ENCODE measurements at regions not wholly inside any gene's neighbourhood (a gene's known extent, or its start where the extent isn't known, plus 50 kb on each side); places are given as distances from the start of the nearest gene placed in this dataset.

- intact Hi-C loops (cut with DNase I; ENCODE audit: low total_unique reads): no loop called here
- TF ChIP-seq CTCF (IDR thresholded peaks at IDR 0.05) (no peak), POLR2A (IDR thresholded peaks at IDR 0.05) (no peak), EP300 (IDR thresholded peaks at IDR 0.05; ENCODE audit: low read depth) (no peak), POLR2AphosphoS5 (IDR thresholded peaks at IDR 0.05) (no peak)
- H3K27ac ChIP-seq: no peak overlapping the region
- no peak overlapping the region for H3K4me3 ChIP-seq
- DNase-seq: no peak
- H3K9me3 ChIP-seq: peaks cover 0 to under 1% of the 10 kb centered on the region in 2 donors
- no peaks in the 10 kb centered on the region for H3K27me3 ChIP-seq
- H3K36me3 ChIP-seq: no peaks in the 10 kb centered on the region
- in situ Hi-C loops (cut with MboI; ENCODE audit: low pct_ligation_motif_present in 1 of 4, low pct_unique_long_range_greater_than_20kb in 1 of 4, low sequenced_read_pairs in 3 of 4): no loop called here
- WGBS, 2 donors (ENCODE audit: low coverage in 1 of 2): 0 to 40% methylated on average over 1 of the region's 1 CpG
- H3K4me1 ChIP-seq: no peaks in the 10 kb centered on the region
These were observed 338.5 kb downstream of the CETN3 start for GRCh38 chr5:90071066-90071465.

GRCh38 chr5:90066920-90067319 is 342.6 kb downstream of the CETN3 start:
- 84 to 89% methylated on average over 2 of the region's 2 CpGs for WGBS, 2 donors (ENCODE audit: low coverage in 1 of 2)
- Histone ChIP-seq H3K36me3 (no peaks in the 10 kb centered on the region), H3K4me3 (no peak overlapping the region), H3K27ac (no peak overlapping the region), H3K27me3 (no peaks in the 10 kb centered on the region), H3K4me1 (no peaks in the 10 kb centered on the region), H3K9me3 (peaks cover 0 to 4% of the 10 kb centered on the region in 2 donors)
- intact Hi-C loops (cut with DNase I; ENCODE audit: low total_unique reads): no loop called here
- no peak for DNase-seq
- TF ChIP-seq EP300 (IDR thresholded peaks at IDR 0.05; ENCODE audit: low read depth): no peak
- TF ChIP-seq POLR2A (IDR thresholded peaks at IDR 0.05): no peak
- TF ChIP-seq CTCF (IDR thresholded peaks at IDR 0.05): no peak
- TF ChIP-seq POLR2AphosphoS5 (IDR thresholded peaks at IDR 0.05): no peak
- in situ Hi-C loops (cut with MboI; ENCODE audit: low pct_ligation_motif_present in 1 of 4, low pct_unique_long_range_greater_than_20kb in 1 of 4, low sequenced_read_pairs in 3 of 4): no loop called here

- H3K4me3 ChIP-seq: no peak overlapping the region
- in situ Hi-C loops (cut with MboI; ENCODE audit: low pct_ligation_motif_present in 1 of 4, low pct_unique_long_range_greater_than_20kb in 1 of 4, low sequenced_read_pairs in 3 of 4): no loop called here
- no peaks in the 10 kb centered on the region for H3K27me3 ChIP-seq
- no peak overlapping the region for H3K27ac ChIP-seq
- no peak for TF ChIP-seq POLR2AphosphoS5 (IDR thresholded peaks at IDR 0.05)
- no peaks in the 10 kb centered on the region for H3K4me1 ChIP-seq
- intact Hi-C loops (cut with DNase I; ENCODE audit: low total_unique reads): no loop called here
- WGBS, 2 donors (ENCODE audit: low coverage in 1 of 2): 79 to 82% methylated on average over 15 of the region's 15 CpGs
- no peak for DNase-seq
- no peaks in the 10 kb centered on the region for H3K36me3 ChIP-seq
- no peaks in the 10 kb centered on the region for H3K9me3 ChIP-seq
These were observed 352.4 kb downstream of the CETN3 start for GRCh38 chr5:90056911-90057705.

GRCh38 chr5:90055831-90056328 is 353.7 kb downstream of the CETN3 start:
- in situ Hi-C loops (cut with MboI; ENCODE audit: low pct_ligation_motif_present in 1 of 4, low pct_unique_long_range_greater_than_20kb in 1 of 4, low sequenced_read_pairs in 3 of 4): no loop called here
- no peak for TF ChIP-seq EP300 (IDR thresholded peaks at IDR 0.05; ENCODE audit: low read depth)
- no peak for TF ChIP-seq POLR2AphosphoS5 (IDR thresholded peaks at IDR 0.05)
- 65 to 77% methylated on average over 9 of the region's 9 CpGs for WGBS, 2 donors (ENCODE audit: low coverage in 1 of 2)
- H3K27ac ChIP-seq: no peak overlapping the region
- no peak for DNase-seq
- no peaks in the 10 kb centered on the region for H3K27me3 ChIP-seq
- H3K4me1 ChIP-seq: no peaks in the 10 kb centered on the region
- intact Hi-C loops (cut with DNase I; ENCODE audit: low total_unique reads): no loop called here
- no peaks in the 10 kb centered on the region for H3K36me3 ChIP-seq
- no peaks in the 10 kb centered on the region for H3K9me3 ChIP-seq
- no peak overlapping the region for H3K4me3 ChIP-seq

GRCh38 chr5:90054612-90055011 is 354.9 kb downstream of the CETN3 start:
- no peak overlapping the region for H3K27ac ChIP-seq
- DNase-seq: no peak
- WGBS, 2 donors (ENCODE audit: low coverage in 1 of 2): 76 to 78% methylated on average over 3 of the region's 3 CpGs
- H3K9me3 ChIP-seq: no peaks in the 10 kb centered on the region
- H3K27me3 ChIP-seq: no peaks in the 10 kb centered on the region
- in situ Hi-C loops (cut with MboI; ENCODE audit: low pct_ligation_motif_present in 1 of 4, low pct_unique_long_range_greater_than_20kb in 1 of 4, low sequenced_read_pairs in 3 of 4): no loop called here
- H3K4me3 ChIP-seq: no peak overlapping the region
- TF ChIP-seq POLR2A (IDR thresholded peaks at IDR 0.05) (no peak), CTCF (IDR thresholded peaks at IDR 0.05) (no peak), POLR2AphosphoS5 (IDR thresholded peaks at IDR 0.05) (no peak), EP300 (IDR thresholded peaks at IDR 0.05; ENCODE audit: low read depth) (no peak)
- H3K4me1 ChIP-seq: no peaks in the 10 kb centered on the region
- intact Hi-C loops (cut with DNase I; ENCODE audit: low total_unique reads): no loop called here
- H3K36me3 ChIP-seq: no peaks in the 10 kb centered on the region
